SU-DHL-6 (cell line): ENCODE measurements at regions not wholly inside any gene's neighbourhood (a gene's known extent, or its start where the extent isn't known, plus 50 kb on each side); places are given as distances from the start of the nearest gene placed in this dataset.

ENCODE experiments used
- H2AFZ ChIP-seq: fragments of 200-600 bp; sonication (generic); 2 replicates; pipeline ENCODE4 v1.6.1; 2014; ENCODE audit warnings: low read depth, mild to moderate bottlenecking, moderate library complexity, mixed read lengths, antibody characterized with exemption, low read length; ENCODE audit not compliant: severe bottlenecking
- H3F3A ChIP-seq: fragments of 200-600 bp; shearing (Covaris generic); 2 replicates; pipeline ENCODE4 v1.6.0; 2016; ENCODE audit warnings: antibody characterized with exemption, mild to moderate bottlenecking; ENCODE audit not compliant: insufficient read depth
- H3K27ac ChIP-seq: fragments of 200-600 bp; sonication (generic); 2 replicates; pipeline ENCODE4 v1.5.1; 2016; ENCODE audit warnings: low read depth, mild to moderate bottlenecking, low read length, moderate library complexity, mixed read lengths
- H3K27me3 ChIP-seq: fragments of 200-600 bp; sonication (generic), shearing (Covaris generic); 2 replicates; pipeline ENCODE4 v1.6.0; 2014; ENCODE audit warnings: mild to moderate bottlenecking, low read length
- H3K36me3 ChIP-seq: fragments of 200-600 bp; sonication (generic); 2 replicates; pipeline ENCODE4 v1.6.1; 2014; ENCODE audit warnings: mild to moderate bottlenecking, low read length, mixed read lengths
- H3K4me2 ChIP-seq: fragments of 300-600, 200-600 bp; shearing (Covaris generic), sonication (generic); 2 replicates; pipeline ENCODE4 v1.6.0; 2014; ENCODE audit warnings: low read length, low read depth, mild to moderate bottlenecking; ENCODE audit not compliant: poor library complexity, severe bottlenecking
- H3K4me3 ChIP-seq: fragments of 200-600 bp; sonication (generic); 2 replicates; pipeline ENCODE4 v1.5.1; 2014; ENCODE audit warnings: antibody characterized with exemption, low read length, mild to moderate bottlenecking, mixed read lengths; ENCODE audit not compliant: insufficient read depth, poor library complexity, severe bottlenecking
- H3K79me2 ChIP-seq: fragments of 200-600 bp; sonication (generic); 2 replicates; pipeline ENCODE4 v1.6.1; 2014; ENCODE audit warnings: mild to moderate bottlenecking, low read length, moderate library complexity; ENCODE audit not compliant: insufficient read depth
- H3K9ac ChIP-seq: fragments of 200-600 bp; sonication (generic); 2 replicates; pipeline ENCODE4 v1.7.0; 2014; ENCODE audit warnings: mild to moderate bottlenecking, low read length
- H3K9me2 ChIP-seq: fragments of 200-600 bp; sonication (generic); replicated peaks from 2 replicates; pipeline ENCODE4 v1.6.1; 2014; ENCODE audit warnings: low read length; ENCODE audit not compliant: insufficient read depth
- H3K9me3 ChIP-seq: fragments of 200-600 bp; sonication (generic); 2 replicates; pipeline ENCODE4 v1.6.1; 2014; ENCODE audit warnings: low read length, mixed read lengths; ENCODE audit not compliant: insufficient read depth
- H4K20me1 ChIP-seq: fragments of 200-600 bp; sonication (generic); 2 replicates; pipeline ENCODE4 v1.6.1; 2014; ENCODE audit warnings: low read depth, mild to moderate bottlenecking, antibody characterized with exemption, low read length, moderate library complexity, mixed read lengths
- CTCF ChIP-seq: fragments of 200-600 bp; sonication (generic); IDR thresholded peaks from one replicate; pipeline ENCODE4 v1.5.1; 2017; ENCODE audit warnings: antibody characterized with exemption, mild to moderate bottlenecking, low read length, moderate library complexity; ENCODE audit not compliant: insufficient read depth, poor library complexity, severe bottlenecking
- EZH2phosphoT487 ChIP-seq: fragments of 200-600 bp; sonication (generic), shearing (Covaris generic); conservative IDR thresholded peaks from 2 replicates; pipeline ENCODE4 v1.6.1; 2018; ENCODE audit warnings: mild to moderate bottlenecking, antibody characterized with exemption, low read length, moderate library complexity, mixed read lengths

- Histone ChIP-seq H3K9me2 (no peaks in the 10 kb centered on the region), H3K4me2 (no peak overlapping the region), H3K4me3 (no peak overlapping the region), H3K9me3 (no peaks in the 10 kb centered on the region), H4K20me1 (no peaks in the 10 kb centered on the region), H3K9ac (no peak overlapping the region), H3K36me3 (no peaks in the 10 kb centered on the region), H3K79me2 (no peaks in the 10 kb centered on the region), H2AFZ (no peak overlapping the region), H3K27ac (no peak overlapping the region), H3F3A (no peaks in the 10 kb centered on the region), H3K27me3 (no peaks in the 10 kb centered on the region)
- TF ChIP-seq EZH2phosphoT487 (no peak), CTCF (no peak)
Observed at GRCh38 chr3:18767756-18768303, 342.7 kb upstream of the SATB1 start.

- no peaks in the 10 kb centered on the region for H3K36me3 ChIP-seq
- H3K4me3 ChIP-seq = no peak overlapping the region
- no peak overlapping the region for H2AFZ ChIP-seq
- H3K9ac ChIP-seq = no peak overlapping the region
- H3K9me2 ChIP-seq = no peaks in the 10 kb centered on the region
- TF ChIP-seq CTCF = no peak
- no peak for TF ChIP-seq EZH2phosphoT487
- no peak overlapping the region for H3K27ac ChIP-seq
- no peaks in the 10 kb centered on the region for H3K9me3 ChIP-seq
- no peaks in the 10 kb centered on the region for H3K27me3 ChIP-seq
- H4K20me1 ChIP-seq = no peaks in the 10 kb centered on the region
- H3K79me2 ChIP-seq = no peaks in the 10 kb centered on the region
- no peaks in the 10 kb centered on the region for H3F3A ChIP-seq
- no peak overlapping the region for H3K4me2 ChIP-seq
Observed at GRCh38 chr3:18766974-18767373, 341.8 kb upstream of the SATB1 start.

GRCh38 chr3:18765662-18766061 lies 340.5 kb upstream of the SATB1 start:
- no peaks in the 10 kb centered on the region for H4K20me1 ChIP-seq
- no peak overlapping the region for H3K4me3 ChIP-seq
- no peaks in the 10 kb centered on the region for H3K27me3 ChIP-seq
- no peak overlapping the region for H3K9ac ChIP-seq
- no peaks in the 10 kb centered on the region for H3K79me2 ChIP-seq
- H3K9me2 ChIP-seq = no peaks in the 10 kb centered on the region
- no peaks in the 10 kb centered on the region for H3K36me3 ChIP-seq
- no peak overlapping the region for H2AFZ ChIP-seq
- H3K4me2 ChIP-seq = no peak overlapping the region
- TF ChIP-seq CTCF (no peak), EZH2phosphoT487 (no peak)
- no peak overlapping the region for H3K27ac ChIP-seq
- no peaks in the 10 kb centered on the region for H3K9me3 ChIP-seq
- no peaks in the 10 kb centered on the region for H3F3A ChIP-seq

GRCh38 chr3:18765161-18765560 lies 340.0 kb upstream of the SATB1 start:
- Histone ChIP-seq H4K20me1 (no peaks in the 10 kb centered on the region), H3K36me3 (no peaks in the 10 kb centered on the region), H3K9ac (no peak overlapping the region)

More at GRCh38 chr3:18765161-18765560, 340.0 kb upstream of the SATB1 start:
- no peaks in the 10 kb centered on the region for H3K9me3 ChIP-seq
- H3K79me2 ChIP-seq = no peaks in the 10 kb centered on the region
- H3K27me3 ChIP-seq = no peaks in the 10 kb centered on the region
- TF ChIP-seq EZH2phosphoT487 = no peak
- TF ChIP-seq CTCF = no peak
- H3K4me3 ChIP-seq = no peak overlapping the region
- H3K27ac ChIP-seq = no peak overlapping the region
- H3K4me2 ChIP-seq = no peak overlapping the region
- no peaks in the 10 kb centered on the region for H3F3A ChIP-seq
- H2AFZ ChIP-seq = no peak overlapping the region
- no peaks in the 10 kb centered on the region for H3K9me2 ChIP-seq
